ENCODE measurements at regions not wholly inside any gene's neighbourhood (a gene's known extent, or its start where the extent isn't known, plus 50 kb on each side); places are given as distances from the start of the nearest gene placed in this dataset.

- ATAC-seq: no peak
- in situ Hi-C loops (cut with MboI; ENCODE audit: low sequenced_read_pairs in 4 of 4): no loop called here
Measured at GRCh38 chr1:106995970-106996369, 60.5 kb upstream of the PRMT6 start.

GRCh38 chr1:106998431-106999002, 58.0 kb upstream of the PRMT6 start:
- in situ Hi-C loops (cut with MboI; ENCODE audit: low sequenced_read_pairs in 4 of 4): no loop called here
- no peak for ATAC-seq

More at GRCh38 chr1:106995970-106996369, 60.5 kb upstream of the PRMT6 start:
- Histone ChIP-seq H3K4me3 (no peak overlapping the region), H3K4me1 (no peaks in the 10 kb centered on the region), H3K36me3 (no peaks in the 10 kb centered on the region), H3K9me3 (no peaks in the 10 kb centered on the region), H3K27me3 (no peaks in the 10 kb centered on the region), H3K27ac (no peak overlapping the region)
- TF ChIP-seq, protein P1, sequence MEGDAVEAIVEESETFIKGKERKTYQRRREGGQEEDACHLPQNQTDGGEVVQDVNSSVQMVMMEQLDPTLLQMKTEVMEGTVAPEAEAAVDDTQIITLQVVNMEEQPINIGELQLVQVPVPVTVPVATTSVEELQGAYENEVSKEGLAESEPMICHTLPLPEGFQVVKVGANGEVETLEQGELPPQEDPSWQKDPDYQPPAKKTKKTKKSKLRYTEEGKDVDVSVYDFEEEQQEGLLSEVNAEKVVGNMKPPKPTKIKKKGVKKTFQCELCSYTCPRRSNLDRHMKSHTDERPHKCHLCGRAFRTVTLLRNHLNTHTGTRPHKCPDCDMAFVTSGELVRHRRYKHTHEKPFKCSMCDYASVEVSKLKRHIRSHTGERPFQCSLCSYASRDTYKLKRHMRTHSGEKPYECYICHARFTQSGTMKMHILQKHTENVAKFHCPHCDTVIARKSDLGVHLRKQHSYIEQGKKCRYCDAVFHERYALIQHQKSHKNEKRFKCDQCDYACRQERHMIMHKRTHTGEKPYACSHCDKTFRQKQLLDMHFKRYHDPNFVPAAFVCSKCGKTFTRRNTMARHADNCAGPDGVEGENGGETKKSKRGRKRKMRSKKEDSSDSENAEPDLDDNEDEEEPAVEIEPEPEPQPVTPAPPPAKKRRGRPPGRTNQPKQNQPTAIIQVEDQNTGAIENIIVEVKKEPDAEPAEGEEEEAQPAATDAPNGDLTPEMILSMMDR (IDR thresholded peaks at IDR 0.05 in 4 of 5, conservative IDR thresholded peaks at IDR 0.05 in 1 of 5): no peak
- TF ChIP-seq POLR2A (IDR thresholded peaks at IDR 0.05): no peak
- DNase-seq: no peak
- intact Hi-C loops (cut with DNase I; ENCODE audit: low total_unique reads): no loop called here

DNA sequence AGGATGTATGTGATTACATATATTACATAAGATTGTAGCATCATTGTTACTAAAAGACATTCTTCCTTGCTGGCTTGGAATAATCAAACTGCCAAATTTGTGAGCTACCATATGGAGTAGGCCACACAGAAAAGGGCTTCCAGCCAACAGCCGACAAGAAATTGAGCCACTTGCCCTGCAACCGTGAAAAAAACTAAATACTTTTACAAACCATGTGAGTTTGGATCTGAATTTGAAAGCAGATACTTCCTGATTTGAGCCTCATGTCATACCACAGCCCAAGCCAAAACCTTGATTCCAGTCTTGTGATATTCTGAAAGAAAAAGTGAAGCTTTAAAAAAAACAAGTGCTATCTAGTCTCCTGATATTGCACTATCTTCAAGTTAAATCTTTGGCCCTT, 55.6 kb upstream of the PRMT6 start:
- no peak overlapping the region for H3K4me3 ChIP-seq
- intact Hi-C loops (cut with DNase I; ENCODE audit: low total_unique reads): no loop called here
- H3K27ac ChIP-seq: no peak overlapping the region
- ATAC-seq (no peak), DNase-seq (no peak)
- in situ Hi-C loops (cut with MboI; ENCODE audit: low sequenced_read_pairs in 4 of 4): no loop called here
- no peaks in the 10 kb centered on the region for H3K9me3 ChIP-seq
- H3K27me3 ChIP-seq: no peaks in the 10 kb centered on the region
- TF ChIP-seq POLR2A (IDR thresholded peaks at IDR 0.05): no peak
- TF ChIP-seq, protein P1 (IDR thresholded peaks at IDR 0.05 in 4 of 5, conservative IDR thresholded peaks at IDR 0.05 in 1 of 5): no peak
- H3K4me1 ChIP-seq: no peaks in the 10 kb centered on the region
- H3K36me3 ChIP-seq: no peaks in the 10 kb centered on the region

More at GRCh38 chr1:106998431-106999002, 58.0 kb upstream of the PRMT6 start:
- TF ChIP-seq POLR2A (IDR thresholded peaks at IDR 0.05): no peak
- TF ChIP-seq, protein P1 (IDR thresholded peaks at IDR 0.05 in 4 of 5, conservative IDR thresholded peaks at IDR 0.05 in 1 of 5): no peak
- Histone ChIP-seq H3K4me3 (no peak overlapping the region), H3K9me3 (no peaks in the 10 kb centered on the region), H3K27me3 (no peaks in the 10 kb centered on the region), H3K27ac (no peak overlapping the region), H3K4me1 (no peaks in the 10 kb centered on the region), H3K36me3 (no peaks in the 10 kb centered on the region)
- no peak for DNase-seq
- intact Hi-C loops (cut with DNase I; ENCODE audit: low total_unique reads): no loop called here

- DNase-seq: no peak
- ATAC-seq: no peak
- H3K4me3 ChIP-seq: no peak overlapping the region
- TF ChIP-seq, protein P1 (IDR thresholded peaks at IDR 0.05 in 4 of 5, conservative IDR thresholded peaks at IDR 0.05 in 1 of 5): no peak
- TF ChIP-seq POLR2A (IDR thresholded peaks at IDR 0.05): no peak
- H3K9me3 ChIP-seq: no peaks in the 10 kb centered on the region
- H3K36me3 ChIP-seq: no peaks in the 10 kb centered on the region
- intact Hi-C loops (cut with DNase I; ENCODE audit: low total_unique reads) (no loop called here), in situ Hi-C loops (cut with MboI; ENCODE audit: low sequenced_read_pairs in 4 of 4) (no loop called here)
- H3K27ac ChIP-seq: no peak overlapping the region
- H3K27me3 ChIP-seq: no peaks in the 10 kb centered on the region
- no peaks in the 10 kb centered on the region for H3K4me1 ChIP-seq
Measured at GRCh38 chr1:107003972-107004371, 52.5 kb upstream of the PRMT6 start.

- no peaks in the 10 kb centered on the region for H3K9me3 ChIP-seq
- TF ChIP-seq POLR2A (IDR thresholded peaks at IDR 0.05): no peak
- TF ChIP-seq, protein P1 (IDR thresholded peaks at IDR 0.05 in 4 of 5, conservative IDR thresholded peaks at IDR 0.05 in 1 of 5): no peak
- no peaks in the 10 kb centered on the region for H3K4me1 ChIP-seq
- intact Hi-C loops (cut with DNase I; ENCODE audit: low total_unique reads) (no loop called here), in situ Hi-C loops (cut with MboI; ENCODE audit: low sequenced_read_pairs in 4 of 4) (no loop called here)
- no peaks in the 10 kb centered on the region for H3K36me3 ChIP-seq
- no peak overlapping the region for H3K27ac ChIP-seq
- DNase-seq: no peak
- no peak for ATAC-seq
- H3K4me3 ChIP-seq: no peak overlapping the region
- H3K27me3 ChIP-seq: no peaks in the 10 kb centered on the region
Measured at GRCh38 chr1:107004421-107004820, 52.1 kb upstream of the PRMT6 start.
